Fibroblast of skin of back (primary cell): ENCODE measurements at regions not wholly inside any gene's neighbourhood (a gene's known extent, or its start where the extent isn't known, plus 50 kb on each side); places are given as distances from the start of the nearest gene placed in this dataset.

Source experiments
- DNase-seq: peaks from one replicate; pipeline ENCODE4 v3.0.0-alpha.2; 2013

DNA sequence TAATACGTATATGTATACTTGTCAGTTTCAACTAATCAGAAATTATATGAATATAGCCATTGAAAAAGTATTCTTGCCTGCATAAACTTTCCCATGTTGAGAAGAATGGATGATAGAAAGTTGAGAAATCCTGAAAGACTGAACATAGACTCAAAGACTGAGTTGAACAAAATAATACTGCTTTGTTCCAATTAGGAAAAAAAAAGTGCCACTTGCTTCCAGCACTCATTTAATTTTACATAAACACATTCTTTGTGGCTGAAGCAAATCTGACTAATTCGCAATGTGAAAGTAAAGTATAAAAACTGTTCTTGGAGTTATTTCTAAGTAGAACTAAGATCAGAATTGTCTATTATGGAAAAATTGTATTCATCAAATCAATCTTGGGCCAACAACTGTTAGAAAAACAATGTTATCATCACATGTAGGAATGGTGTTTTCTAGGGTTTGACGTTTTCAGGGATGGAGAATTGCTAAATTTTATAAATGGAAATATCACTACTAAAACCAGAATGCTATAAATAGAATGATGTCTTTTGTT is 2334.6 kb downstream of the PCDH7 start:
- DNase-seq, result no peak

DNA sequence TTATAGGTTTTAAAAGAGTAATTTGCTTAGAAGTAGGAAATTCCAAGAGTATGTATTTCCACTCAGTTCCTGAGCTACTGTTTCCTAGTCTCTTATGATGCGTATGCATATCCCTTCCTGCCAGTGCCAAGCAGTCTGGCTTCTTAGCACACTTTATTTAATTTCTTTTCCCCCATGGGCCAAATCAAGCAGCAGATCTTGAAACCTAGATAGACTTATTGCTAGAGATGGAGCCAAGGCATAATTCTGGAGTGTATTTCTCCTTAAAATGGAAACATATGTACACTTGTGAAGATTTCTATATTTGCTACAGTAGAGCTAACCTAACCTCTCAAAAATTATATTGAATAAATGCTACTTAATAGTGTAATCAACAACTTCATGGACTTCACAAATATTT is 2337.6 kb downstream of the PCDH7 start:
- no peak for DNase-seq

DNA sequence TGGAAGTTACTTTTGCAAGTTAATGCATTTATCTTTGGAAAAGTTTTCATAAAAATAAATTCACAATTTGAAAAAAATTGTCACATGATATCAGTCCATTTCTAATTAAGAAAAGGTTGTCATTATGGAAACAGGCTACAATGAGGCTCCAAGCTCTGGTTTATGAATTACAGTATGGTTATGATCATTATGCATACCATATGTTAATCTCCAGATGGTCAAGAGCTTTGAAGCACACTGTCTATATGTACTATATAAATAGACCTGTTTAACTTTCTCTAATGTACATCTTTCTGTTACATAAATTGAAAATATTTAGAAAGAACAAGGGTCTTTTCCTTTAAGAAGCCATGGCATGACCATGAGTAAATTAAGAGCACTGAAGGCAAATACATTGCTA is 2338.8 kb downstream of the PCDH7 start:
- DNase-seq, result no peak

DNA sequence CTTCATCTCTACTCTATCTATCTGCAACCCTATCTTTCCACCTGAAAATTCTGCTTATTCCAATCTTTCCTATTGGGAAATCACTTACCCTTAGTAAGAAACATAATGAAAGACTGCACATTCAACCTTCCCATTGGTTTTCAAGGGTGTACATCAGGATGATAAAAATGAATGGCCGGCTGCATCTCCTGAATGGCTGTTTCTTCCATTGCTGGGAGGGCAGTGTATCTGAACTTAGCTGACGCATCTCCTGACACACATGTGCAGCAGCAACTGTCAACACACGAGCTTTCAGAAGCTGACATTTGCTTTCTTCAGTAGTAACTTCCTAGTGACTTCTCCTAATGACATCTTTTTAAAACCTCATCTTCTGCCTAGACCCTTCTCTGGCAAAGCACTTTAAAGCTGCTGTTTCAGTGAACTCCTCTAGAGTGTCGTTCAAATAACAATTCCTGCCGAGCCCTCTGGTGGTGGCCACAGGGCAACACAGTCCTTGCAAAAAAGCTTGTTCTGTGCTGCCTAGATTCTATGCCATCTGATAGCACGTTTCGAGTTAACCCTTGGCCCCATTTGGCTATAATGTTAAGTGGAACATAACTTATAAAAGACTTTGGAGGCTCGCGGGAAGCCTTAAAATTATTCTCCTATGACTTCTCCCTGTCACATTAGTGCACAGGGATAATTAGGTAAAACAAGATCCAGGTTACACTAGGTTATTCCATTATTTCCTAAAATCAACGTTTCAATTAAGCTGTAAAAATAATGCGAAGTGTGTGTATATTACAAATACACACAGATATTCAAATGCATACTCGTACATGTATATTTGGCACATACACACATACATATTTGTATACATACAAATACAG is 2340.7 kb downstream of the PCDH7 start:
- DNase-seq, result peak; percentile 69

DNA sequence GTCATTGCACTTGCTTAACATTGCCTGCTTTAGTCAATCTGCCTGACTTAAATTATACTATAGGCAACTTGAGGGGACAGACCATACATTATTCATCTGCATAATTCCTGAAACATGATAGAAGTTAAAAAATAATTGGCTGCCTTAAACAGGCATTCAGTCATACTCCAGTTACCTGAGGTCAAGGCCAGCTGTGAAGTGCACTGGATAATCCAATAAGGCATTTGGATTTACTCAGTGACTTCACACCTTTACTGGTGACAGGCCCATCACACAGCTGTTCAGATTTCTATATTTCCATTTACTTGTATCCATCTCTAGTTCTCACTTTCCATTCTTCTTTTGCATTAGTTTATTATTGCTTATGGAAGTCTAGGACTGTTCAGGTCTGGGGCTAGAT is 2341.6 kb downstream of the PCDH7 start:
- DNase-seq, result no peak

DNA sequence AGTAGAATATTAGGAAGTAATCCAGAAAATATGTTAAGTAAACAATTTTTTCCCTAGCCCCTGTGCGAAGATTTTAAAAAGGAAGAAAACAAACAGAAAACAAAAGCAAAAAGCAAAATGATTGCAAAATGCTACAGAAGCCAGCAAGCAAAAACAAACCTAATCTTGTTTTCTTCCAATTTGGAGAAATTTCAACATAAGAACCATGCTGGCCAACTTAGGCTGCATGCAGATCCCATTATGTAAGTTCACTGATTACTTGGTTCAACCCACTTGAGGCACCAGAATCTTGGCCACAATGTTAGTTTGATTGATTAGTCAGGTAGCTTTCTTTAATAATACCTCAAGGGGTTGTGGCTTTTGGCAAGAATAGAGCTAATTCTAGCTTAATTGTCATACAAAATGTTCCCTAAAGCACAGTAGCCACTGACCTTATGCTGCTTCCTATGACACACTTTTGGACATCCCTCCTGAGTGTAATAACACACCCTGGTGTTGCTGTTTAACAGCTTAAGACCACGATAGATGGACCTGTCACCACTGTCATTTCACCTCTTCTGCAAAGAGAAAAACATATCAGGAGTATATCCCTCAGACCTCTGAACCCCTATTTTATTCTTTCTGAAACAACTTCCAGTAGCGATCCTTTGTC is 2342.1 kb downstream of the PCDH7 start:
- no peak for DNase-seq

DNA sequence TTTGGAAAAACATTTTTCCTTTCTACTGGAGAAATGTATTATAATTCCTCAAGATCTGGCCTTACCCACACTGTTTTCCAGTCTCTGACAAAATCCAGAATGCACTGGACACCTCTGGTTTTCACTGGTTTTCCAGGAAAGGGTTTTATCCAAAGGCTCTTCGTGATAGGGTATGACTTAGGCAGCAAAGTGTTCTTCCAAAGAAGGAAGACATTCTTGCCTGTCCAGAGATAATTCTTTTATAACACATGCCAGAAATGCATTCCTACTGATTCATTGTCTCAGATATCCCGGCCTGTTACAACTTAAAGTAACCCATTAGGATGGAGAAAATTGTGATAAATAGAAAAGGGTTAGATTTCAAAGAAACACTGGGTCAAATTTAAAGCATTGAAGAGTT is 2343.1 kb downstream of the PCDH7 start:
- DNase-seq, result peak; percentile 91

DNA sequence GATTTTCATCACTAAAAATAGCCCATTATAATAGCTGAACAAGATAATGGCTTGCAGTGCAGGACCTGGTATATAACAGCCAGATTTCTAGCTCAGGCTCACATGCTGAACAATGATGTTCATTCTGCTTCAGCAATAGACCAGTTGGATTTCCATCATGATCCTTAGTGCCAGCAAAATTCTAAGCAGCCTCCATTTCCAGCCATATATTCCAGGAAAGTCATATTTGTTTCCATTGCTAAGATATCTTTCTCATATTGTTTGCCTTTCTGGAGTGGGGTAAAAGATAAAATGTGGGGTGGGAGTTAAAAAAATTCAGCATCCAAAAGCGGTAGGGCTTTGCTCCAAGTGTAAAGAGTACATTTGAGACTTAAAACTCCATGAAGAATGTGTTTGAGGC is 2344.1 kb downstream of the PCDH7 start:
- DNase-seq, result no peak

DNA sequence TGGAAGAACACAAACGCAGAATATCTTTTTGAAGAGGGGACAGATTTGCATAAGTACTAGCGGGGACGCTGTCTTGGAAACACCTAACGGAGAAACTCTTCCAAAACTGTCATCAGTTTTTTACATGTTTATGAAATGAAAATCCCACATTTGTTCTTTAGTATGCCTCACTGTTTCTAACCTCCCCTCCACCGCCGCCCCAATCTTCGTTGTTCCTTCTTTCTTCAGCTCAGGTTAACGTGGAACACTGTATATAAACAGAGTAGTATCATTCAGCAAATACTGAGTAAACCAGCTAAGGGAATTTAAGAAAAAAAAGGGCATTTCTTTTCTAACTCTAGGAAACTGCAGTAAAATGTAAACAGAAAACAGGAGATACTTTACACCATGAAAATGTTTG is 2345.6 kb downstream of the PCDH7 start:
- DNase-seq, result no peak

DNA sequence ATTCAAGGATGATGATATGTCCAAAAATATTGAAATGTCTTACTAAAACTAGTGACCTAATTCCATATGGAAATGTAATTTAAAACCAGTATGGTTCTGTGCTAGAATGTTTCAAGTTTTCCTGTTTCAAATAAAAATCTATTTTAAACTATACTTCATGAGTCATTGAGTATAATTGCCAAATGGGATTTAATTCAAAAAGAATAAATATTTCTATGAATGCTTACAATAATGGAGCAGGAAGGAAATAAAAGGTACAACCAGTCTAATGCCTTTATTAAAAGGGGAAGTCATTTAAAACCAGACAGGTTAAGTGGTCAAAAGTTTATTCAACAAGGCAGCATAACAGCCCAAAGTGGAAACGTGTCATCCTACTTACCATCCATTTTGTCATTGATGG is 2347.1 kb downstream of the PCDH7 start:
- DNase-seq, result peak; percentile 54

DNA sequence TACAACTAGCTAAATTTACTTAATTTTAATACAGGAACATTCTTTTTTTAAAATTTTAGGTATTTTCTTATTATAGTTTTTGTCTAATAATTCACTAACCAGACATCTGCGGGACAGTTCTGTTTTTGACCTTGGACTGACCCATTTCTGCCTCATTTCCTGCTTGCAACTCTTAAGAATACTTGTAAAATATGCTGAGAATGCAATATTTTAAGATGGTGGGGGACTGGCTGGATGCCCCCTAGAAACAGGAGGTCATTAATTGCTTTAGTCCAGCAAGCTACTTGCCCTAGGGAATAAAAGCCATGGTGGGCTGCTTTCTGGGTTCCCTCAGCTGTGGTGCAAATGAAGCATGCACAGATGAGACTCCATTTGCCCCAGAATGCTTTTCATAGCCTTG is 2348.4 kb downstream of the PCDH7 start:
- DNase-seq, result no peak

DNA sequence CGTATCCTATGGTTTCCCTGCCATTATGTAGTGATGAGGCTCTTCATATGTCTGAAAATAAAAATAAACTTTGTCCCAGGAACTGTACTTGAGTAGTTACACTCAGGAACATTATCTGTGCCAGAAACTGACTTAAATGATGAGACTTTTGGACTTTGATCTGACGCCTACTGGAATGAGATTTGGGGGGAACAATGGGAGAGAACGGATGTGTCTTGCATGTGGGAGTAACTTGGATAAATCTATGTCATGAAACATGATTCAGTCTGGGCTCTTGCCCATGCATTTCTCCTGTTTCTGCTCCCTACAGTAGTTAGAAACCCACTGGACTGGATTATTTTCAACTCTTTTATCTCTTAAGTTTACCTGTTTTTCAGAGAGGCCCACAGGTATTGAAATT is 2351.4 kb downstream of the PCDH7 start:
- no peak for DNase-seq

DNA sequence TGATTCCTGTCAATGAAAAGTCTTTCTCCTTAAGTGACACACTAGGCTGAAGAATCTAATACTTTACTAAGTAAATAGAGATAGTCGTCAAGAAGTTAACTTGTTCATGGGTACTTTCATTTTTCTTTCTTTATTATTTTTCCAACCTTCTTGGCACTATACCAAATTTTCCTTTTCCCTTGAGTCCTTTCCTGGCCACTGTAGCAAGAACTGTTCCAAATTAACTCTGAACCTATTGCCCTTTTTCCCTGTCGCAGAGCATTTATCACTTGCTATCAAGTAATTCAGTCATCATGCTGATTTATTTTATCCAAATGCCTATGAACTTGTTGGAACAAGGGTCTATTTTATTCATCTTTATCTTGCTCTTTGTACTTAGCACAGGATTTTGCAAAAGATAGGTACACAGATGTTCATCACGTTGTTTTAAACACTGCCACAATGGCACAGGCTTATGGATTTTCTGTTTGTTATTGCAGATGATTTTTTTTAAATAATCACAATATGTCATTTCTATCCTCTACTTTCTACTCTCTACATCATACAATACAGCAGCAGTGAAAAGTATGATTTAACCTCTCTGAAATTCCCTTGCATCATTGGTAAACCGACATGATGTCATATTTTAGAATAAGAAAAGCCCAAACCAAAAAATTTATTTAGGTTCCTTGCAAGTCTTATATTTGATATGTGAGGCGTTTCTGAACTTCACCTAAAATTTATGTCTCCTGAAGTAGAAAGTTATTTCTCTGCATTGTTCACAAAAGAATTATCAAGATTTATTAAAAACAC is 2352.3 kb downstream of the PCDH7 start:
- DNase-seq, result peak; percentile 49

DNA sequence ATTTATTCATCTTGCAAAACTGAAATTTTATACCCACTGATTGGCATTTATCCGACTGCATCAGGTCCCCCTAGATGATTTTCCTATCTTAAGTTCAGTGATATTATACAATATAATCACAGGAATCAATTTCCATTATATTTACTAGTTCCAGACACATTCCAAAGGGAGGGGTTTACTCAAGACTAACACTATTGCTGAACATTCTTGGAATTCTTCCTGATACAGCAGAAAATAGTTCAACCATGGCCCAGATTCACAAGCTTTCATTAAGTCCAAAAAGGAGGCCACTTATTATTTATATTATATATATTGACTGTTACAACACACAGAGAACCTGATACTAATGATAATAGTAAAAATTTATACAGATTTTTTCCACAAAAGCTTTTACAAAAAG is 2353.6 kb downstream of the PCDH7 start:
- DNase-seq, result peak; percentile 75

DNA sequence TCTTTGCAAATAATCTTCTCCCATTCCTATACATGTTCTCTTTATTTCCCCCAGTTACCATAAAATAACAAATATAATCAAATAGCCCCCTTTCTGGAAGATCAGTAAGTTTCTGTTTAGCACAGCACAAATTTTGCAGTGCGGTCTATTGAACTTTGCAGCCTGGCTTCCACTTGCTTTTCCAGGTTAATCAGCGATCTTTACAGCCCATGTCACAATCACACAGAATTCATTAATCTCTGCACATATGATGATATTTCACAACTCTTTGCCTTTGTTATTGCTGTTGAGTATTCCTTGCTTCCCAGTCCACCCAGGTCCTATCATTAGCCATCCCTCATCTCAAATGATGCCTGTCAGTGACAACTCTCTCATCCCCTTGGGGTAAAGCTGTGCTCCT is 2358.0 kb downstream of the PCDH7 start:
- no peak for DNase-seq

DNA sequence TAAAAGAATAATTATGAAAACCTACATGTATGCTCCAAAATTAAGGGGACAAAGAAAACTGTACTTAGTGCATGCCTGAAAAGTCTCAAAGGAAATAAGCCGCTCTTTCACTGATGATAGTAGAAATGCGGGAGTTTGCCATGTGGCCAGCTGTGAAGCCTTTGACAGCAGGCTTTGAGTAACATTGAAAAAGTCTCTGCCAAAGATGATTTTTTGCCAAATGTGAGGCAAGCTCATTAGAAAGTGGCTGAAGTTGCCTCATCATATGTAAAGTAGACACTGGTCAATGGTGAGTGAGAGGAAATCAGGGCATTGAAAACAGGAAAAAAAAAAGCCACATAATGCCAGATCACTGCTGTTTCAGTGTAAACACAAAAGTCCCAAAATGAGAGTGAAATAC is 2360.1 kb downstream of the PCDH7 start:
- DNase-seq, result no peak

DNA sequence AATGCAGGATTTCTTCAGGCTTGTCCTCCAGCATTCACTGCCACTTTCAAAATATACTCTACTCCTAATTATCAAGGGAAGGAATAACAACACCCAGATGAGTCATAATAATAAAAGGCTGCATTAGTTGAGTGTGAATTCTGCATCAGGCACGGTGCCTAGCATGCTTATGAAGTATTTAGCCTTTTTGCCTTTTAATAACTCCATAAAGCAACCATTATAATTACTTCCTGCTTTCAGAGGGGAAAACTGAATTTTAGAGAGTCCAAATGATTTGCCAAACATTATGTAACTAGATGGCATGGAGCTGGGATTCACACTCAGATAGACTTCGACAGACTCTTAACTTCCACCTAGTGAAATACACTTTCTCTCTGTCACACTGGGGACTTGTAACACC is 2365.5 kb downstream of the PCDH7 start:
- DNase-seq, result no peak

DNA sequence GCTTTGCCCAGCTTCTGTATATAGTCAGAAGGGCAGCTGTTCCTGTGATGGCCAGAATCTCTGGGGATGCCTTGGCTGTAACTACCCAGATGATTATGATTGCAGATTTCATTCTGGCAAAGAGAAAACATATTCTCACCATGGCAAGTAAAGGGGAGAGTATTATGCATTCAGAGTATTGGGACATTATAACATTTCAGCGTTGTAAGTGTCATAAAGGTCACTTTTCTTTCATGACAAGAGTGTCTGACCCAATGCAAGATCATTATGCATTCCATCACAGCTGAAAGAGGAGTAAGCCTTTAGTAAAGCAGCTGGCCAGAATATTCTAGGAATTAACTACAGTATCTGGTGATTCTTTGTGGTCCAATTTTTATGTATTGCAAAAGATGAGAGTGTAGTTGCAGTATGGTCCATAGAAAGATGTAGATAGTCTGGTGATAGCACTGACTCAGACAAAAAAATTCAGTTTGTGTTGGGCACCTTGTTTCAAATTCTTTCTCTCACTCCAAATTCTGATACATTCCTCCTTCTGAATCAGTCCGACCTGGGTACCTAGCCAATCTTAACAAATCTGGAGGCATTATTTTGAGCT is 2366.3 kb downstream of the PCDH7 start:
- peak; percentile 32 for DNase-seq

DNA sequence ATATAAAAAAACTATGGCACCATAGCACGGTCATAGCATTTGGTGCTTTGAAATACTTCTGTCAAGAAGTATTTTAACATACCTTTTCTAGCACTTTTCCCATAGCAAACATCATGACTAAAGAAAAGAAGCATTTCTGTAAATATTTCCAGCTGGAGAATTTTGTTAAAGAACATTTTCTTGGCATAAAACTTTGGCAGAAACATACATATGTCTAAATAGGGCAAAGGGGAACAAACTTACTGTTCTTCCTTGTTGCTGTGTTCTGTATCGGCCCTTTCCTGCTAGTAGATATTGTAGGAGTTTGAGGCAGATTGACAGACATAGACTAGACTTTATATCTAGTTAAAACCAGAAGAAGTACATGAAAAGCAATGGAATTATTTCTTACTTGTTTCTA is 2368.5 kb downstream of the PCDH7 start:
- no peak for DNase-seq

DNA sequence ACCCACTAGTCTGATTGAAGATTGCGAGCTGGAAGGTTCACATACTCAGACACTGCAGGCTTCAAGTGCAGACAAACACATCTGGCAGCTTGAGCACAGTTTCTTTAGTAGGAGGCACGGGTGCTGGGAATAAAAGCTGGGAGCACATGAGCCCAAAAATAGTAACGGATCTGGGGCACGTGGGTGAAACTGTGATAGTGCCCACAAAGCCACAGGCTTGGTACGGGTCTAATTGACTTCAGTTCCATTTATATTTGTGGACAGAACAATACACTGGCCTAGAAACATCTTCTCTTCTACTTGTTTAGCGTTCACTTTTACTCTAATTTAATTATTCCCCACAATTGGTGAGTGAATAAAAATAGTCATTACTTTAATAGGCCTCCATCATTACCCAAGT is 2370.7 kb downstream of the PCDH7 start:
- DNase-seq, result no peak

DNA sequence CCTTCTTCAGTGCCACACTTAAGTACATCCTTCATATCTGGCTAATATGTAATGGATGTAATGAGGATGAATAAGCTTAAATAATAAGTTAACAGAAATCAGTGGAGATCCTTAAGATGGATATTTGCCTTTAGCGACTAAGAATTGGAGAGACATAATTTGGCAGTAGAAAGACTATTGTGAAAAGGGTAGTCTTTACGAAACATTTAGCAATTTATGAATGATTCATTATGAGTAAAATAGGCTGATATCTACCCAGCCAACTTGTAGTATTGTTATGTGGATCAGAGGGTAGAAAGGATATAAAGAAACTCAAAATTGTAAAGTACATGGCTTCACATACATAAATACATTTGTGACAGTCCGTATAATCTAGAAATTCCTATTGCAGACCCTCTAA is 2371.8 kb downstream of the PCDH7 start:
- DNase-seq, result no peak

DNA sequence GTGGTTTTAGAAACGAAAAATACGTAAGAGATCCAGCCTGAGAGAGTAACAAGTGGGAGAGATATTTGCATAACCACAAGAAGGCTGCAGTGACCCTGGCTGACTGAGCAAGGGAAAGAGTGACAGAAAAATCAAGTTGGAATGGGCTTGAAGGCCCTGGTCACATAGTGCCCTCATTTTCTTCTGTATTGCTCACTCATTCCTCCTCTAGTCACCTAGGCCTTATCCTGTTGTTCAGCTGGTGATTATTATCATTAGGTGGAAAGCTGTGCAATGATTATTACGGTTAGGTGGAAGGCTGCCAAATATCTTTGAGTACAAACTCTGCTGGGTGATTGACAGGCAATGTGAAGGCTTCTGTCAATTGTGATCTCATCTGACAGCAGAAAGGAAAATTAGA is 2384.1 kb downstream of the PCDH7 start:
- DNase-seq, result peak; percentile 21

DNA sequence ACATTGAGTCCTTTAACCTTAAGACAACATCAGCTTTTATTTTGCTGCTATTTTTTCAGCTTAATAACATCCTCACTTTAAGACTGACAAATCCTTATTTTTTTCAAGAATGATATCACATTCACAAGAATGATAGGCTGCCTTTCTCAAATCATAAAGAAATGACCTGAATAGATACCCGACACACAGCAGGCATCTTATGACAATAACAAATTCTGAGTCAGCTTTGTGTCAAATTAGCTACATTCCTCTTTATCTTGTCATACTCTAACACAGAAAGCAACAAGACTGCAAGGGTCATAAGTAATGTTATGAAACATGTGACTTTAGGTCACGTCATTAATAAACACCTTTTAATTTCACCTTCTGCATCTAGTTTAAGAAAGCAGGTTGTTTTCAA is 2387.6 kb downstream of the PCDH7 start:
- DNase-seq, result peak; percentile 65
